NB4 (cell line): ENCODE measurements at regions not wholly inside any gene's neighbourhood (a gene's known extent, or its start where the extent isn't known, plus 50 kb on each side); places are given as distances from the start of the nearest gene placed in this dataset.

Experiments
- MYC ChIP-seq: IDR thresholded peaks from 2 replicates; pipeline ENCODE4 v1.6.1; 2011; ENCODE audit warnings: low read depth, low read length
- POLR2A ChIP-seq: IDR thresholded peaks from 2 replicates; pipeline ENCODE4 v1.6.1; 2011; ENCODE audit warnings: mild to moderate bottlenecking; ENCODE audit not compliant: insufficient read length; ENCODE audit errors: extremely low read depth
- TF ChIP-seq, protein P1 (sequence below): IDR thresholded peaks from one replicate; pipeline ENCODE4 v1.5.1; 2012; ENCODE audit warnings: low read depth, low read length
- TF ChIP-seq, protein P2 (sequence below): IDR thresholded peaks from 2 replicates; pipeline ENCODE4 v1.6.1; 2011; ENCODE audit warnings: low read depth, low read length

DNA sequence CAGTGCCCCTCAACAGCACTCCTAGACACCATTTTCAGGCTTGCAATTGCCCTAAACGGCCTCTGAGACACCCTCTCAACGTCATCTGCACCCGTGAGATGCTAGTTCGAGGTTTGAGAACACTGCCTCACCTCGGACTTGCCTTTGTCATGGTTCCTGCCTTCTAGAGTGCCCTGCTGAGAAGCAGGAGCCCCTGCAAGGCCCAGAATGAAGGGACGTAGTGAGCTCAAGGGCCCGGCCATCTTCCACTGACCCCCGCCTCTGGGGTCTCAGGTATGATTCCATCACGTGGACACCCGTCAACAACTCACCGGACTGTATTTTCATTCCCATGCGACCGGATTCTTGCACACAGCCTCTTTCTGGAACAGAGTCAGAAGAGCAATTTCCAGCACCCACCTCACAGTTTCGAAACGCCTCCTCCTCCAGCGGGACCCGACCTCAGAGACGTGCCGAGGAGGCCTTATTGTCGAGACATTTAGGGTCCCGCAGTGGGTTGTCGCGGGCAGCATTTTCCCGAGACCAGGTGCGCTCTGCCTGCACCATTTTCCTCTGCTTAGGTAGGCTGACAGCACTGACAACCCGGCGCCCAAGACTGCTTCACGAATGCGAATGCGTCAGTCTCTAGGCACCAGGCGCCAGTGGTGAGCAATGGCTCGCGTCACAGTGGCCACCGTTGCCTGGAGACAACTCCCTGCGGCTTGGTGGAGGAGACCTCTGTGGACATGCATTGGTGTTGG is 999.9 kb downstream of the KCNJ18 start:
- TF ChIP-seq, protein P1, sequence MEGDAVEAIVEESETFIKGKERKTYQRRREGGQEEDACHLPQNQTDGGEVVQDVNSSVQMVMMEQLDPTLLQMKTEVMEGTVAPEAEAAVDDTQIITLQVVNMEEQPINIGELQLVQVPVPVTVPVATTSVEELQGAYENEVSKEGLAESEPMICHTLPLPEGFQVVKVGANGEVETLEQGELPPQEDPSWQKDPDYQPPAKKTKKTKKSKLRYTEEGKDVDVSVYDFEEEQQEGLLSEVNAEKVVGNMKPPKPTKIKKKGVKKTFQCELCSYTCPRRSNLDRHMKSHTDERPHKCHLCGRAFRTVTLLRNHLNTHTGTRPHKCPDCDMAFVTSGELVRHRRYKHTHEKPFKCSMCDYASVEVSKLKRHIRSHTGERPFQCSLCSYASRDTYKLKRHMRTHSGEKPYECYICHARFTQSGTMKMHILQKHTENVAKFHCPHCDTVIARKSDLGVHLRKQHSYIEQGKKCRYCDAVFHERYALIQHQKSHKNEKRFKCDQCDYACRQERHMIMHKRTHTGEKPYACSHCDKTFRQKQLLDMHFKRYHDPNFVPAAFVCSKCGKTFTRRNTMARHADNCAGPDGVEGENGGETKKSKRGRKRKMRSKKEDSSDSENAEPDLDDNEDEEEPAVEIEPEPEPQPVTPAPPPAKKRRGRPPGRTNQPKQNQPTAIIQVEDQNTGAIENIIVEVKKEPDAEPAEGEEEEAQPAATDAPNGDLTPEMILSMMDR = no peak
- TF ChIP-seq, protein P2, sequence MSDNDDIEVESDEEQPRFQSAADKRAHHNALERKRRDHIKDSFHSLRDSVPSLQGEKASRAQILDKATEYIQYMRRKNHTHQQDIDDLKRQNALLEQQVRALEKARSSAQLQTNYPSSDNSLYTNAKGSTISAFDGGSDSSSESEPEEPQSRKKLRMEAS = no peak
- TF ChIP-seq POLR2A (no peak), MYC (no peak)
